A673 (cell line): ENCODE measurements at regions not wholly inside any gene's neighbourhood (a gene's known extent, or its start where the extent isn't known, plus 50 kb on each side); places are given as distances from the start of the nearest gene placed in this dataset.

ENCODE experiments used
- BruUV-seq: library from RNA; stranded (reverse); fragments of 400-500 nt; replicated peaks from 2 replicates; lab custom pipeline; 2021; lab: Mats Ljungman, UMichigan
- CTCF ChIA-PET: fragments of 300-600 bp; sonication (Branson Sonifier 250); formaldehyde crosslinking; loops from one replicate; lab custom pipeline; 2022; ENCODE audit warnings: antibody characterized with exemption; lab: Charles Lee
- POLR2A ChIA-PET: fragments of 300-600 bp; sonication (Branson Sonifier 250); formaldehyde crosslinking; loops from one replicate; lab custom pipeline; 2022; ENCODE audit warnings: antibody characterized with exemption; ENCODE audit not compliant: low non-redundant PET; lab: Charles Lee
- DNase-seq: peaks from one replicate; pipeline ENCODE4 v3.0.0-alpha.2; 2015; ENCODE audit warnings: low spot score
- H3K27ac ChIP-seq: fragments of 200-600 bp; sonication (generic); 2 replicates; pipeline ENCODE4 v1.5.1; 2016; ENCODE audit warnings: mixed run types, low read depth, mild to moderate bottlenecking, mixed read lengths, antibody characterized with exemption, low read length; ENCODE audit not compliant: poor library complexity, severe bottlenecking
- H3K27me3 ChIP-seq: fragments of 200-600 bp; sonication (generic); replicated peaks from 2 replicates; pipeline ENCODE4 v1.6.1; 2017; ENCODE audit warnings: mixed run types, low read depth, mild to moderate bottlenecking, mixed read lengths, antibody characterized with exemption, low read length; ENCODE audit not compliant: insufficient read depth, poor library complexity
- H3K36me3 ChIP-seq: fragments of 200-600 bp; sonication (generic); 2 replicates; pipeline ENCODE4 v1.6.1; 2016; ENCODE audit warnings: mixed run types, mild to moderate bottlenecking, mixed read lengths, antibody characterized with exemption, low read length; ENCODE audit not compliant: insufficient read depth, poor library complexity, severe bottlenecking
- H3K4me1 ChIP-seq: fragments of 200-600 bp; sonication (generic); 2 replicates; pipeline ENCODE4 v1.6.1; 2017; ENCODE audit warnings: mixed run types, mild to moderate bottlenecking, mixed read lengths, antibody characterized with exemption, low read length; ENCODE audit not compliant: insufficient read depth, poor library complexity, severe bottlenecking
- H3K4me3 ChIP-seq: fragments of 200-600 bp; sonication (generic); 2 replicates; pipeline ENCODE4 v1.5.1; 2016; ENCODE audit warnings: low read depth, mixed run types, mild to moderate bottlenecking, mixed read lengths, low read length; ENCODE audit not compliant: poor library complexity, severe bottlenecking
- H3K9me3 ChIP-seq: fragments of 200-600 bp; sonication (generic); 2 replicates; pipeline ENCODE4 v1.6.1; 2016; ENCODE audit warnings: mixed run types, low read depth, mild to moderate bottlenecking, mixed read lengths, antibody characterized with exemption, low read length; ENCODE audit not compliant: poor library complexity, severe bottlenecking
- CTCF ChIP-seq: fragments of 300-800, 200-600 bp; sonication (generic); conservative IDR thresholded peaks from 2 replicates; pipeline ENCODE4 v1.5.1; 2017; ENCODE audit warnings: low read depth, mild to moderate bottlenecking, antibody characterized with exemption, low read length, moderate library complexity, mixed read lengths
- EZH2 ChIP-seq: fragments of 200-600 bp; sonication (generic); IDR thresholded peaks from 2 replicates; pipeline ENCODE4 v1.6.1; 2017; ENCODE audit warnings: borderline replicate concordance, low read depth, mild to moderate bottlenecking, mixed read lengths, antibody characterized with exemption, low read length; ENCODE audit not compliant: poor library complexity, severe bottlenecking
- intact Hi-C: fragments of 100-400 bp; cut with micrococcal nuclease; formaldehyde crosslinking; loops from one replicate; pipeline ENCODE4 v1.10.0; 2022; ENCODE audit not compliant: unreplicated experiment

- Histone ChIP-seq H3K9me3 (no peaks in the 10 kb centered on the region), H3K36me3 (no peaks in the 10 kb centered on the region), H3K4me1 (no peaks in the 10 kb centered on the region), H3K4me3 (no peak overlapping the region), H3K27ac (no peak overlapping the region), H3K27me3 (no peaks in the 10 kb centered on the region)
- no peak for TF ChIP-seq CTCF
- no peak for TF ChIP-seq EZH2
- ChIA-PET POLR2A (no interaction called here), CTCF (no interaction called here)
- no peak for DNase-seq
- intact Hi-C loops = no loop called here
- no TSS peak for BruUV-seq
These were observed 52.0 kb upstream of the TANC2 start for GRCh38 chr17:62913991-62914570.

DNA sequence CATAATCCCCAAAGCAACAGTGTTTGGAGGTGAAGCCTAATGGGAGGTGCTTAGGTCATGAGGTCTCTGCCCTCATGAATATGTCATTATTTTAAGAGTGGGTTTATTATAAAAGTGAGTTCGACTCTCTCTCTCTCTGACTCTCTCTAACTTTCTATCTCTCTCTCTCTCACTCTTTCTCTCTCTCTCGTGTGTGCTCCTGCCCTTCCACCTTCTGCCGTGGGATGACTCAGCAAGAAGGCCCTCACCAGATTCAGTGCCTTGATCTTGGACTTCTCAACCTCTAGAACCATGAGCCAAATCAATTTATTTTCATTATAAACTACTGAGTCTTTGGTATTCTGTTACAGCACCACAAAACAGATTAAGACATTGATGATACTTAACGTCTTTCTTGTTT is 53.7 kb upstream of the TANC2 start:
- no peak for DNase-seq

DNA sequence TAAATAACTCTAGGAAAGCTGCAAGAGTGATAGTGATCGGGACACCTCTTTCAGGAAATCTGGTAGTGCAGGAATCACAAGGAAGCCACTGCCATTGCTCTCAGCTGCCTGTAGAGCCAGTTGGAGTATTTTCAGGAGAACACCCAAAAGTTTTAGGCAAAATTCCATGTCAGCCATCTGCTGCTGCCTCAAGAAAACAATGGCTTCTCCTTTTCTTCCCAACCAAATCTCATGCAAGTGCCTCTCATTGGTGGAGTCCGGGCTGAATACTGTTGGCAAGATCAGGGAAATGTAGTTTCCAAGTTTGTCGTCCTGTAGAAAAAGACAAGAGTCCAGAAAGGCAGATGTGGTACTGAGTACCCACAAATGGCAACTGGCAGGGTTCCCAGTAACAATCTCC is 54.9 kb upstream of the TANC2 start:
- no peaks in the 10 kb centered on the region for H3K36me3 ChIP-seq
- BruUV-seq = no TSS peak
- TF ChIP-seq CTCF = no peak
- no peak for TF ChIP-seq EZH2
- intact Hi-C loops = no loop called here
- H3K4me3 ChIP-seq = no peak overlapping the region
- H3K9me3 ChIP-seq = no peaks in the 10 kb centered on the region
- ChIA-PET POLR2A (no interaction called here), CTCF (no interaction called here)
- no peak overlapping the region for H3K27ac ChIP-seq
- no peaks in the 10 kb centered on the region for H3K27me3 ChIP-seq
- no peaks in the 10 kb centered on the region for H3K4me1 ChIP-seq
- no peak for DNase-seq

More for the DNA sequence above, 53.7 kb upstream of the TANC2 start:
- H3K9me3 ChIP-seq = no peaks in the 10 kb centered on the region
- POLR2A ChIA-PET = no interaction called here
- BruUV-seq = no TSS peak
- H3K27ac ChIP-seq = no peak overlapping the region
- no peak for TF ChIP-seq CTCF
- no peak for TF ChIP-seq EZH2
- intact Hi-C loops = no loop called here
- H3K4me3 ChIP-seq = no peak overlapping the region
- no peaks in the 10 kb centered on the region for H3K4me1 ChIP-seq
- H3K27me3 ChIP-seq = no peaks in the 10 kb centered on the region
- no peaks in the 10 kb centered on the region for H3K36me3 ChIP-seq
- CTCF ChIA-PET = no interaction called here
